GM18511 (cell line): ENCODE measurements at regions not wholly inside any gene's neighbourhood (a gene's known extent, or its start where the extent isn't known, plus 50 kb on each side); places are given as distances from the start of the nearest gene placed in this dataset.
"Not testable (repeated sequence)": the region's sequence is repeated elsewhere in the genome, so short reads cannot be mapped to it uniquely, and the experiment has no call there.

ENCODE experiments used
- ATAC-seq: cut with Tn5 transposase; IDR thresholded peaks from one replicate; pipeline ENCODE4 v1.9.1; 2021; ENCODE audit warnings: mild to moderate bottlenecking, moderate library complexity; ENCODE audit not compliant: unreplicated experiment

- no peak for ATAC-seq
These were observed 132.4 kb upstream of the PZP start for GRCh38 chr12:9340422-9341259.

DNA sequence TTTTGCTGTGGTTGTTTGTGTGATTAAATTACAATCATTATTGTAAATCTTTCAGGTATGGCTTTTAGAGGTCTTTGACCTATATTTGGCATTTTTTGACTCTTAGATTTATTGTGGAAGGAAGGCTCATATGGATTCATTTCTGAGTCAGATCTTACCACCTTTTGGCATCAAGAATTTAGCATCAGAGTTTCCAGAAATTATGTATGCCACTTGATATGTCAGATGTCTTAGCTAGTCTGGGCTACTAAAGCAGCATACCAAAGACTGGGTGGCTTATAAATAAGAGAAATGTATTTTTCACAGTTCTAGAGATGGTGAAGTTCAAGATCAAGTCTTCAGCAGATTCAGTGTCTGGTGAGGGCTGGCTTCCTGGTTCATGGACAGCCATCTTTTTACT is 129.5 kb upstream of the PZP start:
- ATAC-seq, result no peak

DNA sequence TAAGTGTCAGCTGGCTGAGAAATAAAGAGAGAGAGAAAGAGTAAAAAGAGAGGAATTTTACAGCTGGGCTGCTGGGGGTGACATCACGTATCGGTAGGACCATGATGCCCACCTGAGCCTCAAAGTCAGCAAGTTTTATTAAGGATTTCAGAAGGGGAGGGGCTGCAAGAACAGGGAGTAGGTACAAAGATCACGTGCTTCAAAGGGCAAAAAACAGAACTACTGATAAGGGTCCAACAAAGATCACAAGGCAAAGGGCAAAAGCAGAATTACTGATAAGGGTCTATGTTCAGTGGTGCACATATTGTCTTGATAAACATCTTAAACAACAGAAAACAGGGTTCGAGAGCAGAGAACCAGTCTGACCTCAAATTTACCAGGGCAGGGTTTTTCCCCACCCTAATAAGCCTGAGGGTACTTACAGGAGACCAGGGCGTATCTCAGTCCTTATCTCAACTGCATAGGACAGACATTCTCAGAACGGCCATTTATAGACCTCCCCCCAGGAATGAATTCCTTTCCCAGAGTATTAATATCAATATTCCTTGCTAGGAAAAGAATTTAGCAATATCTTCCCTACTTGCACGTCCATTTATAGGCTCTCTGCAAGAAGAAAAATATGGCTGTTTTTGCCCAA is 128.3 kb upstream of the PZP start:
- not testable (repeated sequence) for ATAC-seq

GRCh38 chr12:9335867-9336266 is 127.7 kb upstream of the PZP start:
- ATAC-seq, result no peak

GRCh38 chr12:9334964-9335363 is 126.8 kb upstream of the PZP start:
- no peak for ATAC-seq

DNA sequence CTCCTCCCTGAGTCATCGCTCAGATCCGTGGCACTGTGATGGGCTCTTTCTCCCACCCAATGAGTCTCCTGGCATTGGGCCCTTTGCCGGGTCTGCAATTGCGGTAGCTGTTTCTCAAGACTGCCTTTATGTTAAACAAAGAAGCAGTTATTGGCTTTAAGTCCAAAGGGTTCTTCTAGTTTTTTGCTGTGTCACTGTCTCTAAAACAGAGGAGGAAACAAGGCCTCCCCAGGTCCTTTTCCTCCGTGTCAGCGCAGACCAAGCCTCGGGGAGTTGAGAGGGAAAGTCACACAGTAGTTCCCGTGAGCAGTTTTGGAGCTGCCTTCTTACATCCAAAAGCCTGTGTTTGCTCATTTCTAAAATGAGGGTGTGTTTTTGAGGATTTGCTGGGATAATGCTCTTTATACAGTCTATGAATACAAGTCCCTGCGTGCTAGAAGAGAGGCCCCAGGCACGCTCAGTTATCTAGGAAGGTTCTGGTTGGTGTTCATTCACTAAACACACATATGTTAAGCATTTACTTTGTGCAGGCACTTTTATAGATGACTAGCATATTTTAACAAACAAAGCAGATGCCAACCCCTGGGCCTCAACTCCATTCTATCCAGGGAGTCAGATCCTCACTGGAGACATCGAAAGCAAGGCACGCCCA is 126.0 kb upstream of the PZP start:
- ATAC-seq, result no peak

DNA sequence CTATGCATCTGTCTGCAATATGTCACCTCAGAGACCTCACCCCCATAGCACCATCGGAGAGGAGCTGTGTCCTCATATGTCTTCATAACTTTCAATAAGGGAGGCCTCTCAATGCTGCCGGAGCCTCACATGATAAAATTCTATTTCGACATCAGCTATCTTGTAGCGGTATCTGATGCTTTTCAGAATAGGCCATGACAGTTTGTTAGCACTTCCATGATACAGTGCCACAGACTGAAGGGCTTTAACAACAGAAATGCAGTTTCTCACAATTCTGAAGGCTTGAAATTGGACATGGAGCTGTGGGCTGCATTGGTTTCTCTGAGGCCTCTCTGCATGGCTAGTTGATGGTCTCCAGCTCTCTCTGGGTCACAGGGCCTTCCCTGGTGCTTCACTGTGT is 125.0 kb upstream of the PZP start:
- no peak for ATAC-seq

GRCh38 chr12:9332564-9332963 is 124.4 kb upstream of the PZP start:
- no peak for ATAC-seq

GRCh38 chr12:9331218-9331626 is 123.0 kb upstream of the PZP start:
- ATAC-seq, result no peak

DNA sequence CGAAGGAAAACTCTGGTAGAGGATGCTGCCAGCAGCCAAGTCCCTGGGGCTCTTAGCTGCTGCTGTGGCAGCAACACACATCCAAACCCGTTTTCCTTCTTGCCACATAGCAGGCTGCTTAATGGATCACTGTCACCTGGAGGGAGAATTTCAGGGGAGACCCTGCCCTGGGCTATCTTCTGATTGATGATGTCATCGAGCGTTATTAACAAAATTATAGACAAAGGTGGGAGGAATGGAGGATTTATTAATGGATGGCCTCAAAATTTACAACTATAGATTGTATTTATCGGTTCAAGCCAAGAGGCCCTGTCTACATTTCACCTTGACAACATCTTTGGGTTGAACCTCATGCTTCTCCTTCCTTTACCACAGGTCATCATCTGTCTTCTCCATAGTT is 120.8 kb upstream of the PZP start:
- no peak for ATAC-seq

DNA sequence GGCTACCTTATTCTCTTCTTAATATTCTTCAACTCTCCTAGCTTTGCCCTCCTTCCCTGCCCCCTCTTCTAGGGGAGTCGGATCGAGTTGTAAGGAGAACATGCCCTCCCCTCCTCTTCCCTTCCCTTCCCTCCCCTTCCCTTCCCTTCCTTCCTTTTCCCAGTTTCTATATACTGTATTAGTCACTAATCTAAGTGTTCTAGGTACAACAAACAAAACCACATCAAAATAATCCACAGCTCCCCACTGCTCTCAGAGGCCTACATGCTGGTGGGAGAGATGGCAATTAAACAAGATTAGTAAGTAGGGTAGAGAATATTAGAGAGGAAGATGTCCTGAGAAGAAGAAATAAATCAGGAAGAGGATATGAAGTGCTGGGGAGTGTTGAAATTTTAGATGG is 119.9 kb upstream of the PZP start:
- ATAC-seq, result no peak

- ATAC-seq, result no peak
These were observed 119.1 kb upstream of the PZP start for GRCh38 chr12:9327320-9327719.

- ATAC-seq, result not testable (repeated sequence)
These were observed 118.7 kb upstream of the PZP start for GRCh38 chr12:9326849-9327248.

DNA sequence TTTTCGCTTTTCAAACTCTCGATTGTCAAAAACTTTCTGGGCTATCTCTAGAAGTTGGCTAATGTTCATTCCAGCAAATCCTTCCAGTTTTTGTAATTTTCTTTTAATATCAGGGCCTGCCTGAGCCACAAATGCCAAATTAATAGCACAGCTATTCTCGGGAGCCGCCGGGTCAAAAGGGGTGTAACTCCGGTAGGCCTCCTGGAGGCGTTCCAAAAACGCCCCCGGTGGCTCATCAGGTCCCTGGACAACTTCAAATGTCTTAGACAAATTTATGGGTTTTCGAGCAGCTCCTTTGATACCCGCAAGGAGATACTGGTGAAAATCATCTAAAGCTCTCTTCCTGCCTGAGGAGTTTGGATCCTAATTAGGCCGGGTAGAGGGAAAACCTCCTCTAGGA is 117.9 kb upstream of the PZP start:
- ATAC-seq, result no peak

DNA sequence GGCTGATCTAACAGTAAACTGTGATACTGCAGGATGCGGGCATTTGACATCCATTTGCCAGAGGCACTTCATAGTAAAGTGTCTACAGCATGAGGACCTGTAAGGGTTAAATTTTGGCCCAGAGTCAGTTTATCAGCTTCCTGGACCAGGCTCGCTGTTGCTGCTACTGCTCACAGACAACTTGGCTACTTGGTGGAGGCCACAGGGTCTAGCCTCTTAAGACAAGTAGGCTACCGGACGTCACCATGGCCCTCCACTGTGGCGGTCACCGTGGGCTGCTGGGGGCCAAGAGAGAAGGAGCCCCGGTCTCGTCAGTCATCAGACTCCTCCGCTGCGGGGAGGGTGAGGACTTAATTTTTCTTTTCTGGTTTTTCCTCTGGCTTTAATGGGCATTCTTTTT is 117.3 kb upstream of the PZP start:
- ATAC-seq, result no peak

- no peak for ATAC-seq
These were observed 116.6 kb upstream of the PZP start for GRCh38 chr12:9324782-9325181.

GRCh38 chr12:9323144-9323681 is 115.0 kb upstream of the PZP start:
- no peak for ATAC-seq

- peak; percentile 88 for ATAC-seq
These were observed 111.6 kb upstream of the PZP start for GRCh38 chr12:9319842-9320173.

GRCh38 chr12:9319044-9319841 is 111.0 kb upstream of the PZP start:
- ATAC-seq, result peak; percentile 57

- ATAC-seq, result not testable (repeated sequence)
These were observed 105.3 kb upstream of the PZP start for GRCh38 chr12:9313479-9313878.
